ENCODE measurements at regions not wholly inside any gene's neighbourhood (a gene's known extent, or its start where the extent isn't known, plus 50 kb on each side); places are given as distances from the start of the nearest gene placed in this dataset.

DNA sequence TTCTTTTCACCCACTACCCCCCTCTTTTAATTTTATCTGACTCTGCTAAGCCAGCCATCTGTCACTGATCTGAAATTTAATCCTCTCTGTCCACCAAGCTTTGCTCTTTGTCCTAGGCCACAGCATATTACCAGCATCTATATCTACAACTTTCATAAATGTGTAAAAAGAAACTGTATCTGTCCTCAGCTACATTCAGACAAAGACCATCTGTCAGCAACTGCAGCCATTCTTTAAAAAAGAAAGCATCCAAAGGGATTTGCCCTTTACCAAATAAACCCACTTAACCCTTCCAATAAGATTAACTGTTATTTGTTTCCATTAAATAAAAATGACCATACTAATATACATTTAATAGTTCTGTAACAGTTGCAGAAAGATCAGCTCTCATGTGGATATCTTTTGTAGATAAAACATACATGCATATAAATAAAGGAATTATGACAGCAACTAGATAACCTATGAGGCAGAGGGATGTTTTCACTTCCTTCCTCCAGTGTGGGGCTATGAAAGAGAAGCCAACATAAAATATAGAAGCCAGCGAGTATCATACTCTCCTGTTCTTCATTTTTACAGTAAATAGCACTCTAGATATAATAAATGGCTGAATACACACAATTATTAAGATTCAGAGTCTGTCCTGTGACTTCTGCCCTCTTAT lies 602.5 kb upstream of the SALL1 start:
- Histone ChIP-seq H3K4me1 (no peaks in the 10 kb centered on the region), H3K4me3 (no peak overlapping the region), H3K9me3 (no peaks in the 10 kb centered on the region), H3K36me3 (no peaks in the 10 kb centered on the region), H3K27me3 (no peaks in the 10 kb centered on the region), H3K27ac (no peak overlapping the region)
- TF ChIP-seq, protein P1, sequence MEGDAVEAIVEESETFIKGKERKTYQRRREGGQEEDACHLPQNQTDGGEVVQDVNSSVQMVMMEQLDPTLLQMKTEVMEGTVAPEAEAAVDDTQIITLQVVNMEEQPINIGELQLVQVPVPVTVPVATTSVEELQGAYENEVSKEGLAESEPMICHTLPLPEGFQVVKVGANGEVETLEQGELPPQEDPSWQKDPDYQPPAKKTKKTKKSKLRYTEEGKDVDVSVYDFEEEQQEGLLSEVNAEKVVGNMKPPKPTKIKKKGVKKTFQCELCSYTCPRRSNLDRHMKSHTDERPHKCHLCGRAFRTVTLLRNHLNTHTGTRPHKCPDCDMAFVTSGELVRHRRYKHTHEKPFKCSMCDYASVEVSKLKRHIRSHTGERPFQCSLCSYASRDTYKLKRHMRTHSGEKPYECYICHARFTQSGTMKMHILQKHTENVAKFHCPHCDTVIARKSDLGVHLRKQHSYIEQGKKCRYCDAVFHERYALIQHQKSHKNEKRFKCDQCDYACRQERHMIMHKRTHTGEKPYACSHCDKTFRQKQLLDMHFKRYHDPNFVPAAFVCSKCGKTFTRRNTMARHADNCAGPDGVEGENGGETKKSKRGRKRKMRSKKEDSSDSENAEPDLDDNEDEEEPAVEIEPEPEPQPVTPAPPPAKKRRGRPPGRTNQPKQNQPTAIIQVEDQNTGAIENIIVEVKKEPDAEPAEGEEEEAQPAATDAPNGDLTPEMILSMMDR (IDR thresholded peaks at IDR 0.05), result no peak
- no peak for DNase-seq (ENCODE audit: low spot score)

DNA sequence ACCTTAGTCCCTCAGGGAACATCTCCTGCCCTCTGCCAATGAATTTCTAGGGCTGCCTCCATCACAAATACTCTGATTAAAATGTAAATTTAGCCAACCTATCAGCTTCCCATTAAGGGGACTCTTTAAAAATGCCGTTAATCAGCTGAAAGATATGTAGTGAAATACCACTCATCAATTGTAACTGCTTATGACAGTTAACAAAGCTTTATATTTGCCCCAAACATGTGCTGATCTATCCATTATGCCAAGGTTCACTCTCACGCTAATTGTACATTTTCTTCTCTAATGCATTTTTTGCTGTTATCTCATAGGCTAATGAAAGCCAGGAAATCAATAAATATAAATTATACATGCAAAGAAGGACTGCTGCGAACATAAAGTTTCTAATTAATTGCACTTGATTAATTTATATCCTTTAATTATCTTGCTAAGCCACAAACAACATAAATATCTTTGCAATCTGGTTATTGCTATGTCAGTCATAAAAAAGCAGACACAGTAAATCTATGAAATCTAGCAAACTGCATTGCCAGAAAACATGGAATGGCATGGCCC lies 601.4 kb upstream of the SALL1 start:
- Histone ChIP-seq H3K9me3 (no peaks in the 10 kb centered on the region), H3K36me3 (no peaks in the 10 kb centered on the region), H3K27me3 (no peaks in the 10 kb centered on the region), H3K4me3 (no peak overlapping the region), H3K4me1 (no peaks in the 10 kb centered on the region), H3K27ac (no peak overlapping the region)
- TF ChIP-seq, protein P1 (IDR thresholded peaks at IDR 0.05), result no peak
- no peak for DNase-seq (ENCODE audit: low spot score)

DNA sequence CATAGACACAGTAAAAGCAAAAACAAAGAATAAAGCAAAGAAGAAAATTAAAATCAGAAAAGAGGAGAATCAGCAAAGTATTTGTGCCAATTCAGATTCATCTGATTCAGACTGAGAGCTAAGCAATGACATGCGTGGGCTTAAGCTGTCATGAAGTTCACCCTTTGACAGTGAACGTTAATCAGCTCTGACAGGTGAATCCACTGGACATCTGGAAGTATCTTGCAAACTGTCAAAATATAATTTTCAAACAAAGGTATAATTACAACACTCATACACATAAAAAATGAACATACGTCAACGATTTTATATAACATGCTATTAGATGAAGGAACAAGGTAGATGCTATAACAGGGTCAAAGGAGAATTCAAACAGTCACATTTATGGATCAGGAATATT lies 596.3 kb upstream of the SALL1 start:
- Histone ChIP-seq H3K4me3 (no peak overlapping the region), H3K27me3 (no peaks in the 10 kb centered on the region), H3K36me3 (no peaks in the 10 kb centered on the region), H3K27ac (no peak overlapping the region), H3K4me1 (no peaks in the 10 kb centered on the region), H3K9me3 (no peaks in the 10 kb centered on the region)
- TF ChIP-seq, protein P1 (IDR thresholded peaks at IDR 0.05), result no peak
- DNase-seq (ENCODE audit: low spot score), result no peak

DNA sequence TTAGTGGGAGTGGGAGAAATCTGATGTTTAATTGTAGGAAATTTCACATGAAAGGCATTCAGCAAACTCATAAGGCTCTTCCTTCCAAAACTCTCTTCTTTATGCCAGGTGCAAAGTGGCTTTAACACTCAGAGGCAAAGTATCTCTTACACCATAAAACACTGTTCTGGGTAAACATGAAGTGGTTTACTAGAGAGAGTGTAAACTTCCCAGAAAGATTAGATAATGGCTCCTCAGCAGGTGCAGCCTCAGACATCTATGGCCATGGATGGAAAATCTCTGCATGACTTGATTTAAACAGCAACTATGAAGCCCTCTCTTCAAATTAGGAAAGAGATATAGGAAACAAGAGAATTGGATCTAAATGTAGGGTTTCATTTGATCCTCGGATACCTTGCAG lies 583.1 kb upstream of the SALL1 start:
- H3K4me3 ChIP-seq, result no peak overlapping the region
- no peaks in the 10 kb centered on the region for H3K9me3 ChIP-seq
- TF ChIP-seq, protein P1 (IDR thresholded peaks at IDR 0.05), result no peak
- no peaks in the 10 kb centered on the region for H3K36me3 ChIP-seq
- H3K27ac ChIP-seq, result no peak overlapping the region
- no peaks in the 10 kb centered on the region for H3K27me3 ChIP-seq
- no peaks in the 10 kb centered on the region for H3K4me1 ChIP-seq
- no peak for DNase-seq (ENCODE audit: low spot score)

DNA sequence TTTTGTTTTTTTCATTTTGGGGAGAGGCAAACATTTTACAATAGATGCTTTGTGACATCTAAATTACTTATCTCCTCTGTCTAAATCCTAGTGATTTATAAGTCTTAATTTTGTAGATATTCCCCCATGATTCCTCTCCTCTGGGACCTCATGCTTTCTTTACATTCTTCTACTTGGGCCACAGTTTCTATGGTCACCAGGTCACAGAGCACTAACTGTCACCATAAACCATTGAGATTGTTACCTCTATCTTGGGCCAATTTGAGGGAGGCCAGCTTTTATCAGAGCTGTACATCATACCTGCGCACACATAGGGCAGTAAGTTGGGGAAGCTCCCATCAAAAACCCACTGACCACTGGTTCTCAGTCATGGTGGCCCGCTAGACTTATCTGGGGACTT lies 582.1 kb upstream of the SALL1 start:
- no peak for DNase-seq (ENCODE audit: low spot score)
- H3K36me3 ChIP-seq, result no peaks in the 10 kb centered on the region
- H3K4me1 ChIP-seq, result no peaks in the 10 kb centered on the region
- H3K27me3 ChIP-seq, result no peaks in the 10 kb centered on the region
- H3K27ac ChIP-seq, result no peak overlapping the region
- TF ChIP-seq, protein P1 (IDR thresholded peaks at IDR 0.05), result no peak
- no peak overlapping the region for H3K4me3 ChIP-seq
- H3K9me3 ChIP-seq, result no peaks in the 10 kb centered on the region

DNA sequence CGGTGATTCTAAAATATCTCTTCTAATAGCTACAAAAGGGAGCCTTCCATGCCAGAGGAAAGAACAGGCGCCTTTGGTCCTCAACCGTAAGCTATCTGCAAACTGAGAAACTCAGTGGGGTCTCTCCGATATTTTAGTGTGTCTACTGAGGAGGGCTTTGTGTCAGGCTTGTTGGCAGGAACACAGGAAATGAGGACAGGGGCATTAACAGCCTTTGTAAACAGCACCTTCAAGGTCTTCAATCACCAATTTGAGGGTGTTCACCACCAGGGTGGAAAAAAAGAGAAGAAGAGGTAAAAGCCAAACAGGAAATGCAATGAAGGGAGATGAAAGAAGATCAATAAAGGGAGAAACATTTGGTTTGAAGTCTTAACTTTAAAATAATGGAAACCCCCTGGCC lies 580.1 kb upstream of the SALL1 start:
- Histone ChIP-seq H3K4me1 (no peaks in the 10 kb centered on the region), H3K27me3 (no peaks in the 10 kb centered on the region), H3K36me3 (no peaks in the 10 kb centered on the region), H3K9me3 (peaks cover 0 to 4% of the 10 kb centered on the region in 2 donors), H3K4me3 (no peak overlapping the region), H3K27ac (no peak overlapping the region)
- no peak for DNase-seq (ENCODE audit: low spot score)
- TF ChIP-seq, protein P1 (IDR thresholded peaks at IDR 0.05), result no peak
